ENCODE measurements at regions not wholly inside any gene's neighbourhood (a gene's known extent, or its start where the extent isn't known, plus 50 kb on each side); places are given as distances from the start of the nearest gene placed in this dataset.
"Not testable (repeated sequence)": the region's sequence is repeated elsewhere in the genome, so short reads cannot be mapped to it uniquely, and the experiment has no call there.

GRCh38 chr1:38500352-38500751, 359.2 kb downstream of the RRAGC start:
- DNase-seq (ENCODE audit: low read depth), result no peak
- TF ChIP-seq CTCF (IDR thresholded peaks at IDR 0.05; ENCODE audit: insufficient read depth, low read depth, low read length), result peak; percentile 35
- no peak overlapping the region for H3K4me3 ChIP-seq (ENCODE audit: low read depth, low read length)

DNA sequence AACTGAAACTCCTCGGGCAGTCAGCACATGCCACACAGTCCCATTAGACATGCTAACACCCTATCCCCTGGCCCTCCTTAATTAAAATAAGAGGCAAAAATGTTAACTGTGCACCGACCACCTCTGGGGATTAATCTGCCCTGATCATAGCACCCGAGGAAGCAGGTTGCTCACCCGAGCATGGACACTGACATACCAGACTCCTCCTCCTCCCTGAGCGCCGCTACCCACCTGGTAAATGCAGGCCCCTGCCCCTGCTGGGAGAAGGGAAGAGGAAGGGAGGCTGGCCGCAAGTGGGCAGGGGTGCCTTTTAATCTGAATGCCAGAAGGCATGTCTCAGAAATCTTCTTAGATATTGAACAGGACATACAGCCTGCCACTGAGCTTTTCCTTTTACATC, 360.9 kb downstream of the RRAGC start:
- TF ChIP-seq CTCF (IDR thresholded peaks at IDR 0.05; ENCODE audit: insufficient read depth, low read depth, low read length), result no peak
- no peak overlapping the region for H3K4me3 ChIP-seq (ENCODE audit: low read depth, low read length)
- DNase-seq (ENCODE audit: low read depth), result no peak

- H3K4me3 ChIP-seq (ENCODE audit: low read depth, low read length), result no peak overlapping the region
- DNase-seq (ENCODE audit: low read depth), result no peak
- TF ChIP-seq CTCF (IDR thresholded peaks at IDR 0.05; ENCODE audit: insufficient read depth, low read depth, low read length), result no peak
Observed at GRCh38 chr1:38497921-38498656, 361.5 kb downstream of the RRAGC start.

DNA sequence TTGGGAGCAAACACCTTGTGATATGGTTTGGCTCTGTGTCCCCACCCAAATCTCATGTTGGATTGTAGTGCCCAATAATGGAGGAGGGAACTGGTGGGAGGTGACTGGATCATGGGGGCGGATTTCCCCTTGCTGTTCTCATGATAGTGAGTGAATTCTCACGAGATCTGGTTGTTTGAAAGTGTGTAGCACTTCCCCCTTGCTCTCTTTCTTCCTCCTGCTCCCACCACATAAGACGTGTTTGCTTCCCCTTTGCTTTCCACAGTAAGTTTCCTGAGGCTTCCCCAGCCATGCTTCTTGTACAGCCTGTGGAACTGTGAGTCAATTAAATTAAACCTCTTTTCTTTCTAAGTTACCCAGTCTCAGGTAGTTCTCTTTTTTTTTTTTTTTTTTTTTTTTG, 366.3 kb downstream of the RRAGC start:
- H3K4me3 ChIP-seq (ENCODE audit: low read depth, low read length); DNase-seq (ENCODE audit: low read depth): not testable (repeated sequence)

DNA sequence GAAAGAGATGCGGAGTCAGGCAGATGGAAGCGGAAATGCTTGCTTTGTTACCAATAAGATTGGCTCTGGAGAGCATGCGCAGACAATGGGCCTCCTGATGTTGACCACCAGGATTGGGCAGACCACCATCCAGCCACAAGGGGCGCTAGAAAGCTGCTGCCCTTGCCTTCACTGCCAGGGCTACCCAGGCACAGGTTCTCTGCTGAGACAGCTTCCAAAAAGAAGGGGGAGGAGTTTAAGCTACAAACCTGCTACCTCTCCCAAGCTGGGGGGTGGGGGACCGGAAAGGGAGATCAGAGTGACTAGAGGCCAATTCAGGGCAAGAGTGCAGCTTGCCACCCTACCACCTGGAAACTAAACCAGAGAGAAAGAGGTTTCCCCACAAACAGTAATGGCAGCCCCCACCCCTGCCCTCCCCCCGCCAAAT, 369.7 kb downstream of the RRAGC start:
- DNase-seq (ENCODE audit: low read depth), result peak; percentile 1
- H3K4me3 ChIP-seq (ENCODE audit: low read depth, low read length), result no peak overlapping the region
- TF ChIP-seq CTCF (IDR thresholded peaks at IDR 0.05; ENCODE audit: insufficient read depth, low read depth, low read length), result peak; percentile 63

- no peak for TF ChIP-seq CTCF (IDR thresholded peaks at IDR 0.05; ENCODE audit: insufficient read depth, low read depth, low read length)
- DNase-seq (ENCODE audit: low read depth), result no peak
- H3K4me3 ChIP-seq (ENCODE audit: low read depth, low read length), result no peak overlapping the region
Observed at GRCh38 chr1:38488162-38488898, 371.2 kb downstream of the RRAGC start.

DNA sequence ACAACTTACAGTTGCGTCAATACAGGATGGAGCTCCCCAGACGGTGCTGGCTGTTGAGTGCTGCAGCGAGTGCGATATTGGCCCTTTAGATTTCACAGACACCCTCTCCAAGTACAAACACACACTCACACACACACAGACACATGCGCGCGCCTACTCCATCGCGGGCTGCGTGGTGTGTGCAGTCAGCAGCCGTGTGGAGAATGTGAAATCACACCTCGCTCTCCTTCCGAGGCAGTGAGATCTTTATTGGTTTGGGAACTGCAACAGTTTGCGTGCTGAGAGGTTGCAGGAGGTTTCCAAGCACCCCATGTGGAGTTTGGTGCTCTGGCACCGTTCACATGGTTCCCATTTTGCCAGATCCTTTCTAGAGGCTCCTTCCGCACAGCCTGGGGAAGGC, 372.2 kb downstream of the RRAGC start:
- no peak for TF ChIP-seq CTCF (IDR thresholded peaks at IDR 0.05; ENCODE audit: insufficient read depth, low read depth, low read length)
- H3K4me3 ChIP-seq (ENCODE audit: low read depth, low read length), result no peak overlapping the region
- DNase-seq (ENCODE audit: low read depth), result no peak

Measured in fibroblast of villous mesenchyme (primary cell).